HepG2 (cell line): ENCODE measurements at regions not wholly inside any gene's neighbourhood (a gene's known extent, or its start where the extent isn't known, plus 50 kb on each side); places are given as distances from the start of the nearest gene placed in this dataset.

Source experiments
- ATAC-seq: fragments of 200-7000 bp; cut with Tn5 transposase; 3 replicates; pipeline ENCODE4 v1.9.1; 2020; ENCODE audit warnings: mild to moderate bottlenecking, moderate library complexity
- BruUV-seq: library from RNA; stranded (reverse); fragments of 400-500 nt; replicated peaks from 2 replicates; lab custom pipeline; 2021; lab: Mats Ljungman, UMichigan
- CTCF ChIA-PET: fragments of 300-600 bp; formaldehyde crosslinking; extraction: SDS; loops from one replicate; lab custom pipeline; 2021; ENCODE audit warnings: low total read pairs, inconsistent platforms, low intra/inter-chr PET ratio; lab: Yijun Ruan, JAX
- POLR2A ChIA-PET: fragments of 350-600 bp; sonication (Branson Sonifier 250); formaldehyde crosslinking; loops from one replicate; lab custom pipeline; 2020; ENCODE audit warnings: antibody characterized with exemption, inconsistent platforms; lab: Yijun Ruan, JAX
- DNase-seq: peaks from one replicate; pipeline ENCODE4 v3.0.0-alpha.2; 2015; ENCODE audit warnings: low spot score
- FAIRE-seq: peaks from 3 replicates; lab custom pipeline; 2011; peaks lifted over from hg19 to GRCh38; lab: Jason Lieb, UNC
- H2AFZ ChIP-seq: one replicate; pipeline ENCODE4 v1.6.1; 2011; ENCODE audit warnings: low read length, inconsistent platforms
- H3K27ac ChIP-seq: fragments of 300-600 bp; 3 replicates; pipeline ENCODE4 v1.8.0; 2011; ENCODE audit warnings: mixed run types, mild to moderate bottlenecking, mixed read lengths, low read length, inconsistent platforms; ENCODE audit not compliant: insufficient read depth; ENCODE audit errors: extremely low read length
- H3K27me3 ChIP-seq, 2 experiments: fragments of 200-600 bp in 1 of 2; 2 replicates in 1 of 2; 3 replicates in 1 of 2; pipeline versions ENCODE4 v1.6.0 to v1.8.0; 2011; ENCODE audit warnings: low read length in 2 of 2, mild to moderate bottlenecking in 2 of 2, moderate library complexity in 2 of 2, inconsistent platforms in 1 of 2; ENCODE audit not compliant: insufficient read depth in 2 of 2, control insufficient read depth in 1 of 2
- H3K36me3 ChIP-seq, 2 experiments: fragments of 200-600 bp in 1 of 2; replicated peaks in 1 of 2; 2 replicates in 1 of 2; 3 replicates in 1 of 2; pipeline versions ENCODE4 v1.5.1 to v1.8.0; 2011; ENCODE audit warnings: low read length in 2 of 2, inconsistent platforms in 1 of 2; ENCODE audit not compliant: insufficient read depth in 2 of 2, control insufficient read depth in 1 of 2
- H3K4me1 ChIP-seq: 2 replicates; pipeline ENCODE4 v1.5.1; 2012; ENCODE audit warnings: low read length, inconsistent platforms; ENCODE audit not compliant: insufficient read depth
- H3K4me2 ChIP-seq: 2 replicates; pipeline ENCODE4 v1.6.0; 2011; ENCODE audit warnings: low read depth, low read length, inconsistent platforms
- H3K4me3 ChIP-seq, 3 experiments: fragments of 200-600 bp in 1 of 3; sonication (generic), shearing (Covaris generic) in 1 of 3; replicated peaks in 1 of 3; 2 replicates each; pipeline ENCODE4 v1.5.1; 2011 to 2016; ENCODE audit warnings: low read length in 3 of 3, inconsistent platforms in 2 of 3, low read depth in 2 of 3, mild to moderate bottlenecking in 2 of 3, control low read depth in 1 of 3, mixed read lengths in 1 of 3; ENCODE audit not compliant: insufficient read depth in 1 of 3
- H3K79me2 ChIP-seq: one replicate; pipeline ENCODE4 v1.6.1; 2011; ENCODE audit warnings: low read length, inconsistent platforms; ENCODE audit not compliant: insufficient read depth
- H3K9ac ChIP-seq: 2 replicates; pipeline ENCODE4 v1.6.0; 2011; ENCODE audit warnings: mild to moderate bottlenecking, low read depth, low read length, inconsistent platforms; ENCODE audit not compliant: insufficient read depth
- H3K9me3 ChIP-seq: 2 replicates; pipeline ENCODE4 v1.5.1; 2012; ENCODE audit warnings: mild to moderate bottlenecking, low read length
- H4K20me1 ChIP-seq: 2 replicates; pipeline ENCODE4 v1.6.0; 2011; ENCODE audit warnings: inconsistent platforms, mild to moderate bottlenecking, low read length, moderate library complexity; ENCODE audit not compliant: insufficient read depth
- HDAC2 ChIP-seq: sonication (generic); formaldehyde crosslinking; IDR thresholded peaks from 2 replicates; pipeline ENCODE4 v1.4.0; 2020; ENCODE audit warnings: missing genetic modification reagents
- HNRNPK ChIP-seq: fragments of 200-400 bp; formaldehyde crosslinking; IDR thresholded peaks from 2 replicates; pipeline ENCODE4 v1.6.1; 2018; ENCODE audit warnings: low read length, low read depth, moderate library complexity, mild to moderate bottlenecking; ENCODE audit not compliant: poor library complexity, severe bottlenecking
- HNRNPL ChIP-seq: fragments of 200-400 bp; formaldehyde crosslinking; IDR thresholded peaks from 2 replicates; pipeline ENCODE4 v1.6.1; 2017; ENCODE audit warnings: mild to moderate bottlenecking, low read depth, low read length
- IRF9 ChIP-seq: sonication (generic); formaldehyde crosslinking; IDR thresholded peaks from 2 replicates; pipeline ENCODE4 v1.8.0; 2022; ENCODE audit warnings: missing genetic modification reagents, mild to moderate bottlenecking, borderline replicate concordance
- KDM5A ChIP-seq: fragments of 200-600 bp; sonication (generic); IDR thresholded peaks from 2 replicates; pipeline ENCODE4 v1.7.0; 2018; ENCODE audit warnings: antibody characterized with exemption, mild to moderate bottlenecking, low read length, borderline replicate concordance
- KLF9 ChIP-seq: IDR thresholded peaks from 2 replicates; pipeline ENCODE4 v1.6.1; 2016; ENCODE audit warnings: low read depth
- NKX3-1 ChIP-seq: sonication (generic); formaldehyde crosslinking; IDR thresholded peaks from 2 replicates; pipeline ENCODE4 v1.5.0; 2020; ENCODE audit warnings: missing genetic modification reagents
- NPAS2 ChIP-seq: sonication (generic); formaldehyde crosslinking; IDR thresholded peaks from 2 replicates; pipeline ENCODE4 v1.8.0; 2022; ENCODE audit warnings: mild to moderate bottlenecking, missing genetic modification reagents, borderline replicate concordance
- PCBP1 ChIP-seq: fragments of 200-400 bp; formaldehyde crosslinking; IDR thresholded peaks from 2 replicates; pipeline ENCODE4 v1.6.1; 2017; ENCODE audit warnings: mild to moderate bottlenecking, low read depth, low read length, borderline replicate concordance
- PLRG1 ChIP-seq: fragments of 450-650 bp; conservative IDR thresholded peaks from 2 replicates; pipeline ENCODE4 v1.6.1; 2016
- RAD21 ChIP-seq: fragments of 450-650 bp; formaldehyde crosslinking; IDR thresholded peaks from 2 replicates; pipeline ENCODE4 v1.5.0; 2020; ENCODE audit warnings: mild to moderate bottlenecking
- RFX1 ChIP-seq: fragments of 450-650 bp; IDR thresholded peaks from 2 replicates; pipeline ENCODE4 v1.6.1; 2017
- SAP130 ChIP-seq: IDR thresholded peaks from 2 replicates; pipeline ENCODE4 v1.6.1; 2016; ENCODE audit warnings: low read depth
- SRSF4 ChIP-seq: fragments of 200-400 bp; formaldehyde crosslinking; IDR thresholded peaks from one replicate; pipeline ENCODE4 v1.6.1; 2018; ENCODE audit warnings: mild to moderate bottlenecking, low read depth, low read length, moderate library complexity; ENCODE audit not compliant: poor library complexity, severe bottlenecking
- TCF7L2 ChIP-seq: IDR thresholded peaks from 2 replicates; pipeline ENCODE4 v1.6.1; 2011; ENCODE audit warnings: mild to moderate bottlenecking, low read depth, low read length, moderate library complexity
- ZFY ChIP-seq: sonication (generic); formaldehyde crosslinking; IDR thresholded peaks from 2 replicates; pipeline ENCODE4 v1.4.0; 2020; ENCODE audit warnings: missing genetic modification reagents
- ZNF460 ChIP-seq: sonication (generic); formaldehyde crosslinking; IDR thresholded peaks from 2 replicates; pipeline ENCODE4 v1.5.1; 2020; ENCODE audit warnings: missing genetic modification reagents, mild to moderate bottlenecking, borderline replicate concordance
- ZNF563 ChIP-seq: sonication (generic); formaldehyde crosslinking; IDR thresholded peaks from 2 replicates; pipeline ENCODE4 v1.8.0; 2022; ENCODE audit warnings: mild to moderate bottlenecking, moderate library complexity, missing genetic modification reagents
- ZNF678 ChIP-seq: sonication (generic); formaldehyde crosslinking; IDR thresholded peaks from 2 replicates; pipeline ENCODE4 v1.4.0; 2020; ENCODE audit warnings: mild to moderate bottlenecking, missing genetic modification reagents
- ZNF761 ChIP-seq: sonication (generic); formaldehyde crosslinking; conservative IDR thresholded peaks from 2 replicates; pipeline ENCODE4 v1.4.0; 2020; ENCODE audit warnings: mild to moderate bottlenecking, missing genetic modification reagents
- WGBS: methylation state at CpG from one replicate; pipeline ENCODE4 v1.1.6; 2017; ENCODE audit warnings: low lambda C conversion rate; 5-methylcytosine and 5-hydroxymethylcytosine counted together
- in situ Hi-C: cut with HindIII; loops from 2 replicates; pipeline ENCODE4 v1.10.0; 2017; ENCODE audit warnings: low pct_unique_long_range_greater_than_20kb; ENCODE audit not compliant: extremely low pct_ligation_motif_present
- intact Hi-C: fragments of 100-400 bp; cut with micrococcal nuclease; formaldehyde crosslinking; loops from one replicate; pipeline ENCODE4 v1.10.0; 2022; ENCODE audit not compliant: unreplicated experiment
- TF ChIP-seq, protein P1 (sequence below): sonication (generic); formaldehyde crosslinking; IDR thresholded peaks from 2 replicates; pipeline ENCODE4 v1.5.0; 2020; ENCODE audit warnings: missing genetic modification reagents

- TF ChIP-seq NPAS2 (CRISPR knock-in tag) (no peak), PLRG1 (no peak), HNRNPK (no peak), TCF7L2 (no peak)
Measured at GRCh38 chr19:30626626-30626966, 254.4 kb downstream of the ZNF536 start (continued).

- no peak overlapping the region for H3K27ac ChIP-seq
- H3K9me3 ChIP-seq, result peaks cover 17% of the 10 kb centered on the region
- no TSS peak for BruUV-seq
- H3K4me2 ChIP-seq, result no peak overlapping the region
- WGBS, result 30% methylated on average over 15 of the region's 15 CpGs
- no peaks in the 10 kb centered on the region for H3K79me2 ChIP-seq
- POLR2A ChIA-PET, result no interaction called here
- H3K4me1 ChIP-seq, result no peaks in the 10 kb centered on the region
- peaks cover 0 to 2% of the 10 kb centered on the region in 2 experiments; a peak in 1 of 5 replicates for H3K27me3 ChIP-seq
- in situ Hi-C loops, result no loop called here
- TF ChIP-seq RAD21 (CRISPR knock-in tag) (no peak), ZNF460 (CRISPR knock-in tag) (no peak), PCBP1 (no peak), SRSF4 (no peak), ZNF563 (no peak), ZFY (no peak), SAP130 (CRISPR knock-in tag) (no peak), IRF9 (no peak), ZNF678 (CRISPR knock-in tag) (no peak), HDAC2 (no peak), ZNF761 (CRISPR knock-in tag) (no peak), KDM5A (no peak), KLF9 (CRISPR knock-in tag) (no peak), HNRNPK (no peak), NKX3-1 (CRISPR knock-in tag) (no peak), HNRNPL (no peak), RFX1 (no peak)
- TF ChIP-seq, protein P1, sequence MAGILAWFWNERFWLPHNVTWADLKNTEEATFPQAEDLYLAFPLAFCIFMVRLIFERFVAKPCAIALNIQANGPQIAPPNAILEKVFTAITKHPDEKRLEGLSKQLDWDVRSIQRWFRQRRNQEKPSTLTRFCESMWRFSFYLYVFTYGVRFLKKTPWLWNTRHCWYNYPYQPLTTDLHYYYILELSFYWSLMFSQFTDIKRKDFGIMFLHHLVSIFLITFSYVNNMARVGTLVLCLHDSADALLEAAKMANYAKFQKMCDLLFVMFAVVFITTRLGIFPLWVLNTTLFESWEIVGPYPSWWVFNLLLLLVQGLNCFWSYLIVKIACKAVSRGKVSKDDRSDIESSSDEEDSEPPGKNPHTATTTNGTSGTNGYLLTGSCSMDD (CRISPR knock-in tag), result no peak
- TF ChIP-seq, all 625 proteins: peak for 0
- H2AFZ ChIP-seq, result no peak overlapping the region
- CTCF ChIA-PET, result no interaction called here
- no peaks in the 10 kb centered on the region for H4K20me1 ChIP-seq
- intact Hi-C loops, result no loop called here
- no peak overlapping the region for H3K9ac ChIP-seq
- ATAC-seq, result no peak
- DNase-seq, result no peak
- FAIRE-seq, result no peak
- no peaks in the 10 kb centered on the region for H3K36me3 ChIP-seq
- H3K4me3 ChIP-seq, result no peak overlapping the region
Measured at GRCh38 chr19:30625947-30626625, 253.9 kb downstream of the ZNF536 start.
